HEK293 (cell line): ENCODE measurements at regions not wholly inside any gene's neighbourhood (a gene's known extent, or its start where the extent isn't known, plus 50 kb on each side); places are given as distances from the start of the nearest gene placed in this dataset.

Source experiments
- KLF10 ChIP-seq: fragments of 450-650 bp; IDR thresholded peaks from 2 replicates; pipeline ENCODE4 v1.5.1; 2018; ENCODE audit warnings: missing biosample characterization, mild to moderate bottlenecking, missing genetic modification characterization
- KLF16 ChIP-seq: fragments of 450-650 bp; formaldehyde crosslinking; IDR thresholded peaks from 2 replicates; pipeline ENCODE4 v1.5.1; 2017; ENCODE audit warnings: missing biosample characterization, missing genetic modification characterization
- TCF7L2 ChIP-seq: IDR thresholded peaks from 2 replicates; pipeline ENCODE4 v1.6.1; 2011; ENCODE audit warnings: low read depth, mild to moderate bottlenecking, inconsistent platforms, low read length, moderate library complexity, borderline replicate concordance
- WT1 ChIP-seq: fragments of 450-650 bp; formaldehyde crosslinking; IDR thresholded peaks from 2 replicates; pipeline ENCODE4 v1.5.1; 2016; ENCODE audit warnings: missing biosample characterization, missing genetic modification characterization
- YY1 ChIP-seq: fragments of 450-650 bp; formaldehyde crosslinking; IDR thresholded peaks from 2 replicates; pipeline ENCODE4 v1.5.1; 2018; ENCODE audit warnings: missing biosample characterization, missing genetic modification characterization
- ZNF121 ChIP-seq: fragments of 450-650 bp; formaldehyde crosslinking; IDR thresholded peaks from 2 replicates; pipeline ENCODE4 v1.5.1; 2016; ENCODE audit warnings: missing biosample characterization, missing genetic modification characterization
- ZNF133 ChIP-seq: fragments of 450-650 bp; formaldehyde crosslinking; IDR thresholded peaks from 2 replicates; pipeline ENCODE4 v1.5.1; 2016; ENCODE audit warnings: missing biosample characterization, missing genetic modification characterization
- ZNF24 ChIP-seq: fragments of 450-650 bp; formaldehyde crosslinking; IDR thresholded peaks from 2 replicates; pipeline ENCODE4 v1.5.1; 2016; ENCODE audit warnings: missing biosample characterization, missing genetic modification characterization
- TF ChIP-seq, protein P1 (sequence below): fragments of 450-650 bp; formaldehyde crosslinking; IDR thresholded peaks from 2 replicates; pipeline ENCODE4 v1.5.1; 2016; ENCODE audit warnings: missing biosample characterization, missing genetic modification characterization
- TF ChIP-seq, protein P2 (sequence below): fragments of 450-650 bp; formaldehyde crosslinking; IDR thresholded peaks from 2 replicates; pipeline ENCODE4 v1.5.1; 2017; ENCODE audit warnings: missing biosample characterization, missing genetic modification characterization
- TF ChIP-seq, protein P3 (sequence below): fragments of 450-650 bp; IDR thresholded peaks from 2 replicates; pipeline ENCODE4 v1.5.1; 2018; ENCODE audit warnings: missing biosample characterization, mild to moderate bottlenecking, missing genetic modification characterization
- TF ChIP-seq, protein P4 (sequence below): fragments of 450-650 bp; formaldehyde crosslinking; optimal IDR thresholded peaks from 2 replicates; pipeline ENCODE3; 2016; ENCODE audit warnings: missing biosample characterization, mild to moderate bottlenecking, missing genetic modification characterization

DNA sequence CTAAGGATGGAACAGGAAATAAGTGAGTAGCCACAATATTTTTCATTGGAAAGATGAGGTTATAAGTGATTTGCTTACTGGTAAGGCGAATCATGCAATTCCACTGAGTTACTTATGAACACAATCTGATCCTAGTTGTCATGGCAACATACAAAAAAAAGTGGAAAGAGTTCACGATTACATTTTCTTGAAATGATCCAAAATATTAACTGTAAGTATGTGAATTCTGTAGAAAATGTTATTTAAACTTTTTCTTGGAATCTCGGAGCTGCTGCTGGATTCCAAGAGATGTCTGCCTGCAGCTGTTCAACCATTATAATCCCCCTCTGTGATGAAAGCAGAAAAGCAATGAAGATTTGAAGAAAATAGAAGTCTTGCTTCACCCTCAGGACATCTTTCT is 120.5 kb downstream of the KBTBD8 start:
- TF ChIP-seq, protein P1, sequence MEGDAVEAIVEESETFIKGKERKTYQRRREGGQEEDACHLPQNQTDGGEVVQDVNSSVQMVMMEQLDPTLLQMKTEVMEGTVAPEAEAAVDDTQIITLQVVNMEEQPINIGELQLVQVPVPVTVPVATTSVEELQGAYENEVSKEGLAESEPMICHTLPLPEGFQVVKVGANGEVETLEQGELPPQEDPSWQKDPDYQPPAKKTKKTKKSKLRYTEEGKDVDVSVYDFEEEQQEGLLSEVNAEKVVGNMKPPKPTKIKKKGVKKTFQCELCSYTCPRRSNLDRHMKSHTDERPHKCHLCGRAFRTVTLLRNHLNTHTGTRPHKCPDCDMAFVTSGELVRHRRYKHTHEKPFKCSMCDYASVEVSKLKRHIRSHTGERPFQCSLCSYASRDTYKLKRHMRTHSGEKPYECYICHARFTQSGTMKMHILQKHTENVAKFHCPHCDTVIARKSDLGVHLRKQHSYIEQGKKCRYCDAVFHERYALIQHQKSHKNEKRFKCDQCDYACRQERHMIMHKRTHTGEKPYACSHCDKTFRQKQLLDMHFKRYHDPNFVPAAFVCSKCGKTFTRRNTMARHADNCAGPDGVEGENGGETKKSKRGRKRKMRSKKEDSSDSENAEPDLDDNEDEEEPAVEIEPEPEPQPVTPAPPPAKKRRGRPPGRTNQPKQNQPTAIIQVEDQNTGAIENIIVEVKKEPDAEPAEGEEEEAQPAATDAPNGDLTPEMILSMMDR, result no peak
- TF ChIP-seq ZNF24 (tag by site-specific recombination) (no peak), KLF16 (no peak), WT1 (tag by site-specific recombination) (no peak), YY1 (tag by site-specific recombination) (no peak), KLF10 (tag by site-specific recombination) (no peak), ZNF121 (tag by site-specific recombination) (no peak), ZNF133 (no peak), TCF7L2 (no peak)
- TF ChIP-seq, protein P2, sequence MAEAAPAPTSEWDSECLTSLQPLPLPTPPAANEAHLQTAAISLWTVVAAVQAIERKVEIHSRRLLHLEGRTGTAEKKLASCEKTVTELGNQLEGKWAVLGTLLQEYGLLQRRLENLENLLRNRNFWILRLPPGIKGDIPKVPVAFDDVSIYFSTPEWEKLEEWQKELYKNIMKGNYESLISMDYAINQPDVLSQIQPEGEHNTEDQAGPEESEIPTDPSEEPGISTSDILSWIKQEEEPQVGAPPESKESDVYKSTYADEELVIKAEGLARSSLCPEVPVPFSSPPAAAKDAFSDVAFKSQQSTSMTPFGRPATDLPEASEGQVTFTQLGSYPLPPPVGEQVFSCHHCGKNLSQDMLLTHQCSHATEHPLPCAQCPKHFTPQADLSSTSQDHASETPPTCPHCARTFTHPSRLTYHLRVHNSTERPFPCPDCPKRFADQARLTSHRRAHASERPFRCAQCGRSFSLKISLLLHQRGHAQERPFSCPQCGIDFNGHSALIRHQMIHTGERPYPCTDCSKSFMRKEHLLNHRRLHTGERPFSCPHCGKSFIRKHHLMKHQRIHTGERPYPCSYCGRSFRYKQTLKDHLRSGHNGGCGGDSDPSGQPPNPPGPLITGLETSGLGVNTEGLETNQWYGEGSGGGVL (tag by site-specific recombination), result no peak
- TF ChIP-seq, protein P3, sequence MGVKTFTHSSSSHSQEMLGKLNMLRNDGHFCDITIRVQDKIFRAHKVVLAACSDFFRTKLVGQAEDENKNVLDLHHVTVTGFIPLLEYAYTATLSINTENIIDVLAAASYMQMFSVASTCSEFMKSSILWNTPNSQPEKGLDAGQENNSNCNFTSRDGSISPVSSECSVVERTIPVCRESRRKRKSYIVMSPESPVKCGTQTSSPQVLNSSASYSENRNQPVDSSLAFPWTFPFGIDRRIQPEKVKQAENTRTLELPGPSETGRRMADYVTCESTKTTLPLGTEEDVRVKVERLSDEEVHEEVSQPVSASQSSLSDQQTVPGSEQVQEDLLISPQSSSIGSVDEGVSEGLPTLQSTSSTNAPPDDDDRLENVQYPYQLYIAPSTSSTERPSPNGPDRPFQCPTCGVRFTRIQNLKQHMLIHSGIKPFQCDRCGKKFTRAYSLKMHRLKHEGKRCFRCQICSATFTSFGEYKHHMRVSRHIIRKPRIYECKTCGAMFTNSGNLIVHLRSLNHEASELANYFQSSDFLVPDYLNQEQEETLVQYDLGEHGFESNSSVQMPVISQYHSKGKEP, result no peak
- TF ChIP-seq, protein P4, sequence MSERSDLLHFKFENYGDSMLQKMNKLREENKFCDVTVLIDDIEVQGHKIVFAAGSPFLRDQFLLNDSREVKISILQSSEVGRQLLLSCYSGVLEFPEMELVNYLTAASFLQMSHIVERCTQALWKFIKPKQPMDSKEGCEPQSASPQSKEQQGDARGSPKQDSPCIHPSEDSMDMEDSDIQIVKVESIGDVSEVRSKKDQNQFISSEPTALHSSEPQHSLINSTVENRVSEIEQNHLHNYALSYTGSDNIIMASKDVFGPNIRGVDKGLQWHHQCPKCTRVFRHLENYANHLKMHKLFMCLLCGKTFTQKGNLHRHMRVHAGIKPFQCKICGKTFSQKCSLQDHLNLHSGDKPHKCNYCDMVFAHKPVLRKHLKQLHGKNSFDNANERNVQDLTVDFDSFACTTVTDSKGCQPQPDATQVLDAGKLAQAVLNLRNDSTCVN (tag by site-specific recombination), result no peak
